ENCODE measurements at regions not wholly inside any gene's neighbourhood (a gene's known extent, or its start where the extent isn't known, plus 50 kb on each side); places are given as distances from the start of the nearest gene placed in this dataset.

DNA sequence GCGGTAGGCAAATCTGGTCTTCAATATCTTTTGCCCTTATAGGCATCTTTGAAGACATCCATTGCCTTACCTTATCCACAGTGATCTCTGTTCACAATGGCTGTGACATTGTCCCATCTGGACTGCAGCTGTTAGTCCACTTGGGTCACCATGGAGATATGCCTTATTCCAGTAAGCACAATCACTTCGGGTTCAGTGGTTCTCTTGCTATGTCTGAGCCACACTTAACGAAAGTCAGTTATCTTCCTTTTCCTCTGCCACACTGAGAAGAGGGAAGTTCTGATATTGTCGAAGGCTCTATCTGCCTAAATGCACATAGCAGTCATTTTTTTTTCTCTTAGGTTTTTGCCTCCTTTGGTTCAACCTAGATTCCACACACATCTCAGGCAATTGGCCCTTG is 119.0 kb upstream of the SATB1 start:
- no peak overlapping the region for H4K8ac ChIP-seq (replicated peaks; ENCODE audit: insufficient read length, low read depth, low read length)
- no peaks in the 10 kb centered on the region; a peak in 1 of 4 replicates for H3K4me1 Mint-ChIP-seq
- H4K20me1 ChIP-seq (ENCODE audit: control insufficient read depth, insufficient read depth, insufficient read length), result no peaks in the 10 kb centered on the region
- H2BK5ac ChIP-seq (ENCODE audit: insufficient read length, low read length), result no peak overlapping the region
- H4K5ac ChIP-seq (ENCODE audit: insufficient read length, low read depth, low read length), result no peak overlapping the region
- H3K9me3 Mint-ChIP-seq, result no peaks in the 10 kb centered on the region
- no peaks in the 10 kb centered on the region for H3K23me2 ChIP-seq (ENCODE audit: insufficient read length, low read depth, low read length, poor library complexity, severe bottlenecking)
- no peak overlapping the region for H3K4ac ChIP-seq (ENCODE audit: low read depth, low read length)
- no peaks in the 10 kb centered on the region for H3K79me1 ChIP-seq (ENCODE audit: insufficient read depth, low read depth, low read length, poor library complexity, severe bottlenecking)
- H4K91ac ChIP-seq (ENCODE audit: insufficient read length, low read depth, low read length), result no peak overlapping the region
- no peak overlapping the region for H3K4me2 ChIP-seq (ENCODE audit: insufficient read depth, insufficient read length, low read length)
- no peaks in the 10 kb centered on the region for H3K36me3 Mint-ChIP-seq (ENCODE audit: insufficient read depth in 1 of 3, low read depth in 3 of 3)
- no peak overlapping the region for H3K9ac ChIP-seq (ENCODE audit: extremely low read depth, insufficient read length, low read length)
- H3K56ac ChIP-seq (ENCODE audit: insufficient read length, low read depth, low read length), result no peak overlapping the region
- H3K18ac ChIP-seq (ENCODE audit: insufficient read length, low read depth, low read length), result no peak overlapping the region
- H2BK12ac ChIP-seq (ENCODE audit: insufficient read length, low read depth, low read length), result no peak overlapping the region
- H3K9me3 ChIP-seq (ENCODE audit: control insufficient read depth, low read depth, low read length), result no peaks in the 10 kb centered on the region
- no peak overlapping the region for H3K27ac ChIP-seq (ENCODE audit: insufficient read length, low read depth, low read length)
- no peaks in the 10 kb centered on the region for H3K4me1 ChIP-seq (ENCODE audit: insufficient read depth, low read length)
- no peak overlapping the region for H3K14ac ChIP-seq (ENCODE audit: insufficient read depth, low read length)
- no peak overlapping the region for H3K27ac Mint-ChIP-seq
- no peak overlapping the region for H2AFZ ChIP-seq (ENCODE audit: low read length)
- no peak for DNase-seq
- no peaks in the 10 kb centered on the region for H3K27me3 ChIP-seq (ENCODE audit: insufficient read depth, low read length)
- H2BK120ac ChIP-seq (ENCODE audit: low read depth, low read length, poor library complexity, severe bottlenecking), result no peak overlapping the region
- TF ChIP-seq, protein P1, sequence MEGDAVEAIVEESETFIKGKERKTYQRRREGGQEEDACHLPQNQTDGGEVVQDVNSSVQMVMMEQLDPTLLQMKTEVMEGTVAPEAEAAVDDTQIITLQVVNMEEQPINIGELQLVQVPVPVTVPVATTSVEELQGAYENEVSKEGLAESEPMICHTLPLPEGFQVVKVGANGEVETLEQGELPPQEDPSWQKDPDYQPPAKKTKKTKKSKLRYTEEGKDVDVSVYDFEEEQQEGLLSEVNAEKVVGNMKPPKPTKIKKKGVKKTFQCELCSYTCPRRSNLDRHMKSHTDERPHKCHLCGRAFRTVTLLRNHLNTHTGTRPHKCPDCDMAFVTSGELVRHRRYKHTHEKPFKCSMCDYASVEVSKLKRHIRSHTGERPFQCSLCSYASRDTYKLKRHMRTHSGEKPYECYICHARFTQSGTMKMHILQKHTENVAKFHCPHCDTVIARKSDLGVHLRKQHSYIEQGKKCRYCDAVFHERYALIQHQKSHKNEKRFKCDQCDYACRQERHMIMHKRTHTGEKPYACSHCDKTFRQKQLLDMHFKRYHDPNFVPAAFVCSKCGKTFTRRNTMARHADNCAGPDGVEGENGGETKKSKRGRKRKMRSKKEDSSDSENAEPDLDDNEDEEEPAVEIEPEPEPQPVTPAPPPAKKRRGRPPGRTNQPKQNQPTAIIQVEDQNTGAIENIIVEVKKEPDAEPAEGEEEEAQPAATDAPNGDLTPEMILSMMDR (conservative IDR thresholded peaks at IDR 0.05), result no peak
- no peak overlapping the region for H3T11ph ChIP-seq (ENCODE audit: low read length)
- no peak overlapping the region for H3K23ac ChIP-seq (ENCODE audit: insufficient read length, low read depth, low read length)
- H3K79me2 ChIP-seq (ENCODE audit: insufficient read depth, low read length), result no peaks in the 10 kb centered on the region
- no CpG with 5 or more reads among the region's 4 CpGs for WGBS (ENCODE audit: extremely low coverage, insufficient read length, low lambda C conversion rate)
- H2AK5ac ChIP-seq (ENCODE audit: insufficient read length, low read length), result no peak overlapping the region
- H2BK15ac ChIP-seq (ENCODE audit: low read depth, low read length), result no peak overlapping the region
- no peak overlapping the region for H2BK20ac ChIP-seq (ENCODE audit: low read depth, low read length, poor library complexity, severe bottlenecking)
- no peaks in the 10 kb centered on the region for H3K27me3 Mint-ChIP-seq (ENCODE audit: low read depth)
- no peak overlapping the region for H3K4me3 Mint-ChIP-seq
